ENCODE measurements at regions not wholly inside any gene's neighbourhood (a gene's known extent, or its start where the extent isn't known, plus 50 kb on each side); places are given as distances from the start of the nearest gene placed in this dataset.

DNA sequence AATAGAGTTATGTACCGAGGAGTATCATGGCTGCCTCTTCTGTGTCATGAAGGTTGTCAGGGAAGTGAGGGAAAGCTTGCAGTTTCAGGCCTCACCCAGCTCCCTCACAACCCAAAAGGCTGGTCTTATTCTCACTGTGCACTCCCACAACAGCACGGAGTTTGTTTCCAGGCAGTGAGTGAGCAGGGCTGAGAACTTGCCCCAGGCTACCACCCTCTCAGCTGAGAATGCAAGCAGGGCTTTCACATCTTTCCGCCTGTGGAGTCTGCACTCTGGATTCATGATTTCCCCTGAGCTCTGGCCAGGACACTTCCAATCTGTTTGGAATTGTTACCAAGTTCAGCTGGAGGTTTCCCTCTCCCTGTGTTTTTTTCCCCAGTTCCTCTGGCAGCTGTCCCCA, 2284.7 kb upstream of the PCDH20 start:
- no peak for DNase-seq

DNA sequence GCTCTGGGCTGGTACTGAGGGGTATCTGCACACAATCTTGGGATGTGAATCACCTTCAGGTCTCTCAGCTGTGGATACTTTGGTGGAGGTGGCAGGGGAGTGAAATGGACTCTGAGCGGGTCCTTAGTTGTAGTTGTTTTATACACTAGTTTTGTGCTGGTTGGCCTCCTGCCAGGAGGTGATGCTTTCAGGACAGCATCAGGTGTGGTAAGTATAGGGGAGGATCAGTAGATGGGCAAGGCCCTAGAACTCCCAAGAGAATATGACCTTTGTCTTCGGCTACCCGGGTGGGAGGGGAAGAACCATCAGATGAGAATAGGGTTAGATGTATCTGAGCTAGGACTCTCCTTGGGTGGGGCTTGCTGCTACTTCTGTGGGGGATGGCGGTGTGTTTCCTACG, 2284.3 kb upstream of the PCDH20 start:
- DNase-seq: no peak

DNA sequence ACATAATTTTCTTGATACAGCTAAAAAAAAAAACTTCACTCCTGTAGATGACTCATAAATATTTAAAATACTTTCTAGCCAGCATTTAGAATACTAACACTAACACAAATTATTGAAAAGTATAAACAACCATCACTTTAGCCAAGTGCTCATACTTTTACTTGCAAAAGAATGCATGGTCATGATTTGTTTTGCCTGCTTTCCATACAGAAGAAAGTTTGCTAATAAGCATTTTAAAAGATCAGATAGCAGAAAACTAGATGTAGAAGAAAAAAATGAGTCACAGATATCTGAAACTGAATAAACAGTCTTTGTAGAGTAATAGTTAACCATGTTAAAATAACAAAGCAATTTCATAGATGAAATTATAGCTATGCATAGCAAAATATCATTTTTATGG, 2280.4 kb upstream of the PCDH20 start:
- DNase-seq: no peak

DNA sequence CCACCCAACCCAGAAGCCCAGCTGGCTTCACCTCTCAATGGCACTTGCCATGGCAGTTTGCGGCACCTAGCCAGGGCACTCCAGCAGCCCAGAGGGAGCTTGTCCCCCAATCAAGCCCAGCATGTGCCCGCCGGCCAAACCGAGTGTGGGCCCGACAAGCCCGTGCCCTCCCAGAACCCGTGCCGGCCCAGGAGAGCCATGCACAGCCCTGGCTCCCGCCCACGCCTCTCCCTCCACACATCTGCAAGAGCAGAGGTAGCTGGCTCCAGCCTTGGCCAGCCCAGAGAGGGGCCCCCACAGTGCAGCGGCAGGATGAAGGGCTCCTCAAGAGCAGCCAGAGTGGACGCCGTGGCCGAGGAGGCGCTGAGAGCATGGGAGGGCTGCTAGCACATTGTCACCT, 2278.0 kb upstream of the PCDH20 start:
- no peak for DNase-seq

- DNase-seq: no peak
Observed at GRCh38 chr13:63691474-63691873, 2275.8 kb upstream of the PCDH20 start.

- no peak for DNase-seq
Observed at GRCh38 chr13:63690672-63691071, 2275.0 kb upstream of the PCDH20 start.

DNA sequence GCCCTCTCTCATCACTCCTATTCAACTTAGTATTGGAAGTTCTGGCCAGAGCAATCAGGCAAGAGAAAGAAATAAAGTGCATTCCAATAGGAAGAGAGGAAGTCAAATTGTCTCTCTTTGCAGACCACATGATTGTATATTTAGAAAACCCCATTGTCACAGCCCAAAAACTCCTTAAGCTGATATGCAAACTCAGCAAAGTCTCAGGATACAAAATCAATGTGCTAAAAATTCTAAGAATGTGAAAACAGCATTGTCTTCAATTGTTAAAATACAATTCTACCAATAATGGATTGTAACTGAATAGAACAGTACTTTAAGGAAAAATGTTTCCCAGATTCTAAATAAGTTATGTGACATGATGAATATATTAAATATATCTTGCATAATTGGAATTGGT, 2269.2 kb upstream of the PCDH20 start:
- no peak for DNase-seq

GRCh38 chr13:63680704-63681103, 2265.1 kb upstream of the PCDH20 start:
- no peak for DNase-seq

DNA sequence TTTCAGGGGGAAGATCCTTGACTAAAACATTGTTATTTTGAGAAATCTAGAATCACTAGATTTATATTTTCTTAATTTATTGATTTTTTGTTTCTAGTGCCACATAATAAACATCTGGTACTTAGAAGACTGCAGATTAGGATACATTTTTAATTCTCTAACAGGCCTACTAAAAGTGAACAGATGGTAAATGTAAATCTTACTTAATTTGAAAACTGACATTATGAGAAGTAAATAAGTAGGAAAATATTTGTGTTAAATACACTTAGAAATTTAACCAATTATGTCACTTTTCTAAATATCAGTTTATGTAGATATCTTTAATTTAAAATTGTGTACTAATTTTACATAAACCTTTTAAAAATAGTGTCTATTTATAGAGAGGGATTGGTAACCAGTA, 2255.6 kb upstream of the PCDH20 start:
- DNase-seq: no peak

DNA sequence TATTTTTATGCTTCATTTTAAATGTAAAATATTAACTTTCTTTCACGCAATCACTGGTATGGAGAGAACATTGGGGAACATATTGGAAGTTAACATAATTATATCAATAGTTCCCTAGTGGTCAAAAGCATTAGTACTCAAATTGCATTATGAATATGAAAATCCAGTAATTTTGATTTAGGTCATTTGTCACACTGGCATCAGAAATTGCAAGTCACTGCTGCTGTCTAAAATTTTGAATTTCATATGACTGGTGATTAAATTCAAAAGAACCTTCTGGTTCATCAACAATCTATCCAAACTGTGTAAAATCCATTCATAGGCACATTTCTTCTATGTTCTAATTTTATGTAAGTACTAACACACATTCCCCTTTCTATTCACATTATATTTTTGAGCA, 2235.7 kb upstream of the PCDH20 start:
- no peak for DNase-seq

DNA sequence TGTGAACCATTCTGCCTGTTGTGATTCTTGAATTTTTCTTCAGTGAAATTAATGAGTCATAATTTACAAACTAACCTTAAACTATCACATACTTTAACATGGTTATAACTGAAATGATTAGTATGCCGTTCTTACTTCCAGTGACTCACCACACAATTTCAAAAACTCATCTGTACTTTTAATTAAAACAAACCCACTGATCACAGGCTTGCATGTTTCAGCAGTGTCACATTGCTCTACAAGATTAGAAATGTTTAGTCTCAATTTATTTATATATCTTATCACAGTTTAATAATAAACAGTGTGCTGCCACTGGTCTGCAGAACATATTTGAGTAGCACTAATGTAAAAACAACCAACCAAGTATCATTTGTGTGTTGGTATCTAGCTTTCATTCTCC, 2227.9 kb upstream of the PCDH20 start:
- DNase-seq: no peak

DNA sequence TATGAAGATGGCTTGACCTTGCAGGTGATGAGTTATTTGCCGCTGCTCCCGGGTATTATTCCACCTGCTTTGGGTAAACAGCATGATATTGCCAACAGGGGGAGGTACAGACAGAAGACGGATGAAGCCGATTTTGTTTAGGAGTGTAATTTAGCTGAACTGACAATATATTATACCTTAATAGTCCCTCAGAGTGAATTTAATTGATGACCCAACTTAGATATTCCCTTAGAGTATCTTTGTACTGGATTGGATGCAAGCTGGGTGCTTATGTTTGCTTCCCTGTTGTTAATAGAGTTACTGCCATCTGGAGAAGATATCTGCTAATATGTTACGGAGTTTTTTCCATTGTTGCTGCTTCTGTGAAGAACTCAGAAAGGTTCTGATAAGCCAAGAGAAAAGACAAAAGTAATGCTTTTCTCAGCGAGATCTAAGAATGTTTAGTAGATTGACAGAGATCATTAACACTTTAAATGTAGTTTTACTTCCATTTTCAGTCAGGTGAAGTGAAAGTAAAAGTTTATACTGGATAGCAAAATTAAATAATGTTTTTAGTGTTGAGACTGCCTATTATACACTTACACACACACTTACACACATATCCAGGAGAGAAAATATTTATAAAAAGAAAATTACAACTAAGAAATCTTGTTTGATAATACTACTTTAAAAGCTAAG, 2220.8 kb upstream of the PCDH20 start:
- DNase-seq: no peak

GRCh38 chr13:63632321-63632720, 2216.7 kb upstream of the PCDH20 start:
- no peak for DNase-seq

DNA sequence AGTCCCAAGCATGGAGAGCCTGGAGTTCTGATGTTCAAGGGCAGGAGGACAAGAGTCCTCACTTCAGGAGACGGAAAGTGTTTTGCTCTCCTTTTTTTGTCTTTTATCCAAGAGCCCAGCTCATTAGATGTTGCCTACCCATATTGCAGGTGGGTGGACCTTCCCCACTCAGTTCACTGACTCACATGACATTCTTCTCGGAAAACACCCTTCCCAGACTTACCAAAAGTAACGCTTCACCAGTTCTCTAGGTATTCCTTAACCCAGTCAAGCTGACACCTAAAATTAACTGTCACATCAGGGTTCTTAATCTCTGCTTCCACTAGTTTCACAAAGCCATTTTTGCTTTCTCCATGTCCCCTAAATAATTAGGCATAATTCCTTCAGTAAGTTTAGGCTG, 2215.4 kb upstream of the PCDH20 start:
- no peak for DNase-seq

GRCh38 chr13:63629591-63629990, 2213.9 kb upstream of the PCDH20 start:
- no peak for DNase-seq

DNA sequence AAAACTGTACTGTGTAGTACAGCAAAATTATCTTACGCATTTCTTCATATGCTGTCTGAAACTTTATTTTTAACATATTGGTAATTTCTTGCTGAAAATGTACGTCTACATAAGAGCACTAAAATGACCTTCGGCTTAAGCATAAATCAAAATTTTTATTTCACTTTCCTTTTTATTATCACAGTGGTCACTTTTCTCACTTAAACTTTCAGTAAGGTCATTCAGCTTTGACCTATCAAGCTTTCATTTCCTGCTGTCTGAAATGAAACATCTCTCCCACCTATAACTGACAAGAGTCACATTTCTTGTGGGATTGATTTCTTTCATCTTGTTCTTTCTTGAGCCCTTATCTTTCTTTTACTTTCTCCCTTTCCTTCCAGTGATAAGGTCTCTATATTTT, 2212.7 kb upstream of the PCDH20 start:
- DNase-seq: no peak

DNA sequence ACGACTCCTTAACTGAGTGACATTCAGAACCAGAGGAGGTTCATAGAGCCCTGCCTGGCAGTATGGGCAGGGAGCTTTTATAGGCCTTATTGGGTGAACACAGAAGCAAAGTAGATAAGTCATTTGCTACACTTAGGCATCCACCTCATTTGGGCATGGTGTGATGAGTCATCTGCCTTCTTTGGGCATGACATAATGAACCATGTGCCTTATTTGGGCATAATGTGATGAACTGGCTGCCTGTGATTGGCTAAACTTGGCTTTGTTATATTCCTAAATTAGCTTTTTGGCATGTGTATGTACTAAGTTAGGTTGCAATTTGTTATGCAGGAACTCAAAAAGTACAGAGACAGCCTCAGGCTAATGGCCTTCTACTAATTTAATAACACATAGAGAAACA, 2210.2 kb upstream of the PCDH20 start:
- DNase-seq: no peak

- DNase-seq: no peak
Observed at GRCh38 chr13:63614874-63615612, 2199.4 kb upstream of the PCDH20 start.

DNA sequence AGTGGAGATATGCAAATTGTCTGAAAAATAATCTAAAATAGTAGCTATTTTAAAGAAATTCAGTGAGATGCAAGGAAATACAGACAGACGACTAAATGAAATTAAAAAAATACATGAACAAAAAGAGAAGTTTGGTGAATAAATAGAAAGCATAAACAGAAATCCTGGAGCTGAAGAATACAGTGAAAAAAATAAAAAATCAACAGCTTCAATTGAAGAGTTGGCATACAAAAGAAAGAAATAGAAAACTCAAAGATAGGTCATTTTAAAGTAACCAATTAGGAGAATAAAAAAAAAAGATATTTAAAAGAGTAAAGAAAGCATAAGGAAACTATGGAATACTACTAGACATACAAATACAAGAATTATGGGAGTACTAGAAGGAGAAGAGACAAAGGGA, 2191.5 kb upstream of the PCDH20 start:
- DNase-seq: no peak

DNA sequence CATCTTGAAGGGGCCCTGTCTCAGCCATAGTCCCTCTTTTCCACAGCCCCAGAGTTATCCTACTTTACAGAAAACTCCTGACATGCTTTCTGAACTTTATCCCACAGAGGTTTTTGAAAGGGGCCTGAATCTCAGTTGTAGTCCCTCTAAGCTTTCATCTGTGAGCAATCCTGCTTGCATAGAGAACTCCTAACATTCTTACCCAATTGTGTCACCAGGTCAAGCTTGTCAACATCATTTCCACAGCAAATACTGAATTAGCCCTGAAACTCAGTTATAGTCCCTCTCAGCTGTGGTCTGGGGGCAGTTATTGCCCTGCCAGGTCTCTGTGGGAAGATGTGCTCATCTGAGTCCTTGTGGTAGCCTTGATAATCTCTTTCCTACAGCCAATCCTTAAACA, 2190.3 kb upstream of the PCDH20 start:
- no peak for DNase-seq

DNA sequence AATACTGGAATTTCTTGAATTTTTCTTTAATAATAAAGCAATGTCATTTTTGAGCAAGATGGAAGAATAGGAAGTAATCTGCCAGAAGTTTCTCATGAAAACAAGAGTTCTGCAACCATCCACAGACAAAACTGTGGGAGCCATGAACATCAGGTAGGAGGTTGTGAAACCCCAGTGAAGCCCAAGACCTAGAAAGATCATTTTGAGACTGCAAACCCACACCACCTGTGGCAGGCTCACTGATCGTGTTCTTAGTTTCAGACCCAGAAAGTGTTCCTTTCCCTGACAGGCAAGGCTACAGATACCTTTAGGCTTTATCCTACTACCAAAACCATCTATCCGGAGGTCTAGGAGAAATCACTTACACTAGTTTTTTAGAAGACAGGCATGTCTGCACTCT, 2189.8 kb upstream of the PCDH20 start:
- no peak for DNase-seq

DNA sequence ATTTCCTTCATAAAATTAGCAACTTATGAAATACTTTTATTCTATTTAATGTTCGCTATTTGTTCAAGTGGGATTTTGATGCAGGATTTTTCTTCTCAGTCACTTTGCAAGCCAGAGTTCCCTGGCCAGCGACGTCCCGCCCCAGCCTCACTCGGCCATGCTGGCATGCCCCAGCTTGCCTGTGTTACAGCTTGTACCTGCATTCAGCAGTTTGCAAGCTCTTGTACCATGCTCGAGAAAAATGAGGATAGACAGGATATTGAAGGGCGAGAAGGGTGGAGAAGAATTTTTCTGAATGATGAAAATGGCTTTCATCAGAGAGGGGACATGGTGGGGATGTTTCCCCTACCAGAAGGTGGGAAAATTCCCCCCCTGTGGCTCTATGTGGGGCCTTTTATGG, 2180.2 kb upstream of the PCDH20 start:
- no peak for DNase-seq

GRCh38 chr13:63586467-63586866, 2170.8 kb upstream of the PCDH20 start:
- DNase-seq: no peak

DNA sequence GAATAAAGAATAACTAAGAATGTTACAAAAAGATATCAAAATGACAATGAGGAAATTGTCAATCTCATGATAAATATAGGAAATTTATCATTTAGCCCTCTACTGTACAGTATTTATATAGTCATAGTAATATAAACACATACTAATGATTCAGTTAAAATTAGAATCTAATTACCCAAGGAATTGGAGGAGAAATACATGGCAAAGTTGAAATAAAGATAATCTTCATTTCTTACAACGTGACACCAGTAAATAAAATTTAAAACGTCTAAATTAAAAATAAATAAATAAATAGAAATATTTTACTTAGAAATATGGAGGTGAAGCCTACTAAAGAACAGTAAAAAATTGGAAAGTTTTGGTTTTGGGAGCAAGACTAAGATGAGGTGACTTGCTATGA, 2163.1 kb upstream of the PCDH20 start:
- no peak for DNase-seq

DNA sequence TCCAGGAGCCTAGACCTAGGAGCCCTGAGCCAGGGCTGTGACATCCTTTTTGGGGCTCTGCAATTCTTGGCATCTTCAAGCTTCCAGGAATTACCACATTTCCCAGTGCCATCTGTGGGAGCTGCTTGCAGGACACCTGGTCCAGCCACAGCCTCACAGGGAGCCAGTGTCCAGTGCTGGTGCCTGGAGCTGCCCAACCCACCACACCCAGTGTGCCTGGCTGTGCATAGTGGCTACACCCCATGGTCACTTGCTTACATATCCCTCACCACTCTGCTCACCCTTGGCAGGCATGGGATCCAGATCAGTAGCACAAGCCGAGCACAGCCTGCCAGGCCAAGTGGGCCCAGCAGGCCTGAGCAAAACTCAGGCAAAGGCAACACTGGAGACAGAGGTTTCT, 2151.4 kb upstream of the PCDH20 start:
- no peak for DNase-seq

Data from CD4-positive, alpha-beta T cell treated with Interleukin-12 subunit alpha and Interleukin-12 subunit beta, for 1 hour (primary cell).